ENCODE measurements at regions not wholly inside any gene's neighbourhood (a gene's known extent, or its start where the extent isn't known, plus 50 kb on each side); places are given as distances from the start of the nearest gene placed in this dataset.

GRCh38 chr4:12116009-12116552, 687.4 kb upstream of the HS3ST1 start:
- H3F3A ChIP-seq (replicated peaks; ENCODE audit: low read depth) = no peaks in the 10 kb centered on the region
- no peaks in the 10 kb centered on the region for H3K4me1 ChIP-seq (ENCODE audit: insufficient read depth)
- H2AFZ ChIP-seq = peak overlapping the region; percentile 40; the same call in 1 of the 2 replicates
- H3K4me2 ChIP-seq = no peak overlapping the region
- Mint-ChIP-seq H3K27ac (no peak overlapping the region), H3K4me3 (no peak overlapping the region), H3K27me3 (ENCODE audit: insufficient read depth, low read depth, poor library complexity) (peaks cover 2% of the 10 kb centered on the region), H3K4me1 (no peaks in the 10 kb centered on the region), H3K9me3 (peaks cover 62% of the 10 kb centered on the region), H3K36me3 (ENCODE audit: low read depth) (peaks cover 37% of the 10 kb centered on the region; the same call in 2 of the 3 replicates)
- no peak for DNase-seq (ENCODE audit: low spot score)
- no peaks in the 10 kb centered on the region for H3K36me3 ChIP-seq (ENCODE audit: insufficient read depth)
- TF ChIP-seq NANOG (IDR thresholded peaks at IDR 0.05; ENCODE audit: borderline replicate concordance) (no peak), CREB1 (CRISPR knock-in tag; IDR thresholded peaks at IDR 0.05; ENCODE audit: low read depth) (no peak), EZH2 (IDR thresholded peaks at IDR 0.05; ENCODE audit: low read depth, unreplicated experiment) (no peak), EZH2phosphoT487 (IDR thresholded peaks at IDR 0.05; ENCODE audit: unreplicated experiment) (no peak), REST (IDR thresholded peaks at IDR 0.05; ENCODE audit: unreplicated experiment) (no peak), POLR2AphosphoS5 (IDR thresholded peaks at IDR 0.05; ENCODE audit: low read depth) (no peak), JUNB (IDR thresholded peaks at IDR 0.05; ENCODE audit: unreplicated experiment) (no peak), ZNF331 (CRISPR knock-in tag; IDR thresholded peaks at IDR 0.05; ENCODE audit: low read depth) (no peak), ZNF114 (CRISPR knock-in tag; IDR thresholded peaks at IDR 0.05) (no peak)
- TF ChIP-seq, protein P1, sequence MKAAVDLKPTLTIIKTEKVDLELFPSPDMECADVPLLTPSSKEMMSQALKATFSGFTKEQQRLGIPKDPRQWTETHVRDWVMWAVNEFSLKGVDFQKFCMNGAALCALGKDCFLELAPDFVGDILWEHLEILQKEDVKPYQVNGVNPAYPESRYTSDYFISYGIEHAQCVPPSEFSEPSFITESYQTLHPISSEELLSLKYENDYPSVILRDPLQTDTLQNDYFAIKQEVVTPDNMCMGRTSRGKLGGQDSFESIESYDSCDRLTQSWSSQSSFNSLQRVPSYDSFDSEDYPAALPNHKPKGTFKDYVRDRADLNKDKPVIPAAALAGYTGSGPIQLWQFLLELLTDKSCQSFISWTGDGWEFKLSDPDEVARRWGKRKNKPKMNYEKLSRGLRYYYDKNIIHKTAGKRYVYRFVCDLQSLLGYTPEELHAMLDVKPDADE (IDR thresholded peaks at IDR 0.05) = no peak
- peaks cover 3% of the 10 kb centered on the region; the same call in 1 of the 2 replicates for H3K9me2 ChIP-seq (ENCODE audit: insufficient read depth)
- no peaks in the 10 kb centered on the region for H3K79me2 ChIP-seq (replicated peaks; ENCODE audit: insufficient read depth)
- ATAC-seq = no peak
- H3K27ac ChIP-seq (ENCODE audit: low read depth) = no peak overlapping the region
- no peak overlapping the region for H3K4me3 ChIP-seq
- H3K27me3 ChIP-seq (ENCODE audit: insufficient read depth) = no peaks in the 10 kb centered on the region
- H4K20me1 ChIP-seq (replicated peaks; ENCODE audit: insufficient read depth) = no peaks in the 10 kb centered on the region

DNA sequence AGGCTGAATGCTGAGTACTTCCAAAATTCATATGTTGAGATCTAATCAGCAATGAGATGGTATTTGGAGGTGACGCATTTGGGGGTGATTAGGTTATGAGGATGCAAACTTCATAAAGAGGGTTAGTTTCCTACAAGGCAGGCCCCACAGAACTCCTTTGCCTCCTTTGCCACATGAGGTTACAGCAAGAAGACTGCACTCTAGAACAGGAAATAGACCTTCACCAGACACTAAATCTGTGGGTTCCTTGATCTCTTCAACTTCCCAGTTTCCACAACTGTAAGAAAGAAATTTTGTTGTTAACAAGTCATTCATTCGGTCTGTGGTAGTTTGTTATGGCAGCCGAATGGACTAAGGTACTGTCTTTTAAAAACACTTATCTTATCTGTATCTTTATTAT, 681.9 kb upstream of the HS3ST1 start:
- no peaks in the 10 kb centered on the region for H3K36me3 ChIP-seq (ENCODE audit: insufficient read depth)
- Mint-ChIP-seq H3K4me3 (no peak overlapping the region), H3K27me3 (ENCODE audit: insufficient read depth, low read depth, poor library complexity) (no peaks in the 10 kb centered on the region), H3K9me3 (peaks cover 47% of the 10 kb centered on the region), H3K4me1 (no peaks in the 10 kb centered on the region), H3K36me3 (ENCODE audit: low read depth) (peaks cover 31% of the 10 kb centered on the region; the same call in 2 of the 3 replicates), H3K27ac (no peak overlapping the region)
- no peak overlapping the region for H3K4me2 ChIP-seq
- DNase-seq (ENCODE audit: low spot score) = no peak
- H3K4me3 ChIP-seq = no peak overlapping the region
- H4K20me1 ChIP-seq (replicated peaks; ENCODE audit: insufficient read depth) = no peaks in the 10 kb centered on the region
- no peaks in the 10 kb centered on the region; the same call in 1 of the 2 replicates for H3K9me2 ChIP-seq (ENCODE audit: insufficient read depth)
- no peaks in the 10 kb centered on the region for H3K27me3 ChIP-seq (ENCODE audit: insufficient read depth)
- H3K79me2 ChIP-seq (replicated peaks; ENCODE audit: insufficient read depth) = no peaks in the 10 kb centered on the region
- ATAC-seq = no peak
- no peaks in the 10 kb centered on the region; the same call in 1 of the 2 replicates for H3F3A ChIP-seq (replicated peaks; ENCODE audit: low read depth)
- H3K4me1 ChIP-seq (ENCODE audit: insufficient read depth) = no peaks in the 10 kb centered on the region
- H3K27ac ChIP-seq (ENCODE audit: low read depth) = no peak overlapping the region
- H2AFZ ChIP-seq = no peak overlapping the region
- TF ChIP-seq CREB1 (CRISPR knock-in tag; IDR thresholded peaks at IDR 0.05; ENCODE audit: low read depth) = no peak
- TF ChIP-seq STAT1 (IDR thresholded peaks at IDR 0.05; ENCODE audit: unreplicated experiment) = no peak
- TF ChIP-seq REST (IDR thresholded peaks at IDR 0.05; ENCODE audit: unreplicated experiment) = no peak
- TF ChIP-seq ZNF114 (CRISPR knock-in tag; IDR thresholded peaks at IDR 0.05) = no peak
- no peak for TF ChIP-seq NANOG (IDR thresholded peaks at IDR 0.05; ENCODE audit: borderline replicate concordance)
- no peak for TF ChIP-seq ZNF331 (CRISPR knock-in tag; IDR thresholded peaks at IDR 0.05; ENCODE audit: low read depth)
- no peak for TF ChIP-seq EZH2 (IDR thresholded peaks at IDR 0.05; ENCODE audit: low read depth, unreplicated experiment)
- TF ChIP-seq JUNB (IDR thresholded peaks at IDR 0.05; ENCODE audit: unreplicated experiment) = no peak
